ENCODE measurements at regions not wholly inside any gene's neighbourhood (a gene's known extent, or its start where the extent isn't known, plus 50 kb on each side); places are given as distances from the start of the nearest gene placed in this dataset.
A peak's percentile ranks its signal among the peaks of the same experiment; 100 is the strongest.

GRCh38 chr14:65849558-65849957, 437.0 kb downstream of the FUT8 start:
- Histone ChIP-seq H3K27me3 (no peaks in the 10 kb centered on the region), H3K4me3 (no peak overlapping the region), H3K27ac (no peak overlapping the region), H3K36me3 (no peaks in the 10 kb centered on the region), H3K4me1 (no peaks in the 10 kb centered on the region), H3K9me3 (no peaks in the 10 kb centered on the region)
- TF ChIP-seq POLR2A (IDR thresholded peaks at IDR 0.05) (no peak), CTCF (IDR thresholded peaks at IDR 0.05) (no peak)
- DNase-seq = no peak

- Histone ChIP-seq H3K4me3 (no peak overlapping the region), H3K9me3 (no peaks in the 10 kb centered on the region), H3K4me1 (no peaks in the 10 kb centered on the region), H3K36me3 (no peaks in the 10 kb centered on the region), H3K27me3 (no peaks in the 10 kb centered on the region), H3K27ac (peak overlapping the region in 2 of 4 donors; percentile 30 to 49)
- peak in 2 of 3 donors; percentile 20 to 54 for DNase-seq
- TF ChIP-seq POLR2A (IDR thresholded peaks at IDR 0.05) = no peak
- no peak for TF ChIP-seq CTCF (IDR thresholded peaks at IDR 0.05)
Observed at GRCh38 chr14:65850429-65851135, 438.1 kb downstream of the FUT8 start.

GRCh38 chr14:65852689-65853088, 440.2 kb downstream of the FUT8 start:
- no peaks in the 10 kb centered on the region for H3K27me3 ChIP-seq
- H3K36me3 ChIP-seq = no peaks in the 10 kb centered on the region
- no peak overlapping the region for H3K27ac ChIP-seq
- no peak for TF ChIP-seq POLR2A (IDR thresholded peaks at IDR 0.05)
- no peak for TF ChIP-seq CTCF (IDR thresholded peaks at IDR 0.05)
- no peak for DNase-seq
- no peak overlapping the region for H3K4me3 ChIP-seq
- no peaks in the 10 kb centered on the region for H3K9me3 ChIP-seq
- no peaks in the 10 kb centered on the region for H3K4me1 ChIP-seq

- H3K27me3 ChIP-seq = no peaks in the 10 kb centered on the region
- DNase-seq = no peak
- H3K27ac ChIP-seq = no peak overlapping the region
- no peaks in the 10 kb centered on the region for H3K36me3 ChIP-seq
- H3K4me3 ChIP-seq = no peak overlapping the region
- no peak for TF ChIP-seq CTCF (IDR thresholded peaks at IDR 0.05)
- no peak for TF ChIP-seq POLR2A (IDR thresholded peaks at IDR 0.05)
- H3K9me3 ChIP-seq = no peaks in the 10 kb centered on the region
- no peaks in the 10 kb centered on the region for H3K4me1 ChIP-seq
Observed at GRCh38 chr14:65853407-65853955, 441.0 kb downstream of the FUT8 start.

- no peak overlapping the region for H3K27ac ChIP-seq
- DNase-seq = no peak
- H3K4me3 ChIP-seq = no peak overlapping the region
- no peaks in the 10 kb centered on the region for H3K27me3 ChIP-seq
- H3K9me3 ChIP-seq = no peaks in the 10 kb centered on the region
- no peaks in the 10 kb centered on the region for H3K4me1 ChIP-seq
- TF ChIP-seq CTCF (IDR thresholded peaks at IDR 0.05) = no peak
- no peak for TF ChIP-seq POLR2A (IDR thresholded peaks at IDR 0.05)
- H3K36me3 ChIP-seq = no peaks in the 10 kb centered on the region
Observed at GRCh38 chr14:65854215-65854614, 441.7 kb downstream of the FUT8 start.

All from Peyer's patch (tissue), 4 donors.